WTC11 (cell line): ENCODE measurements at regions not wholly inside any gene's neighbourhood (a gene's known extent, or its start where the extent isn't known, plus 50 kb on each side); places are given as distances from the start of the nearest gene placed in this dataset.

ENCODE experiments used
- ATAC-seq: fragments of 200-7000 bp; cut with Tn5 transposase; 2 replicates; pipeline ENCODE4 v1.10.0; 2021; ENCODE audit warnings: mild to moderate bottlenecking, moderate library complexity
- CTCF ChIA-PET: fragments of 300-600 bp; sonication (Branson Sonifier 250); formaldehyde crosslinking; loops from one replicate; lab custom pipeline; 2021; ENCODE audit warnings: antibody characterized with exemption; lab: Charles Lee
- POLR2A ChIA-PET: fragments of 350-600 bp; sonication (Branson Sonifier 250); formaldehyde crosslinking; loops from one replicate; lab custom pipeline; 2021; ENCODE audit warnings: antibody characterized with exemption; lab: Charles Lee
- DNase-seq: peaks from one replicate; pipeline ENCODE4 v3.0.0; 2021; ENCODE audit warnings: low spot score
- H3K27ac Mint-ChIP-seq: 2 replicates; pipeline ENCODE4 v1.8.0; 2021; ENCODE audit warnings: mixed read lengths
- H3K27me3 Mint-ChIP-seq: 2 replicates; pipeline ENCODE4 v1.8.0; 2021; ENCODE audit warnings: low read depth, mild to moderate bottlenecking, moderate library complexity, mixed read lengths
- H3K36me3 Mint-ChIP-seq: 2 replicates; pipeline ENCODE4 v1.8.0; 2021; ENCODE audit warnings: mixed read lengths
- H3K4me1 Mint-ChIP-seq: 2 replicates; pipeline ENCODE4 v1.8.0; 2022; ENCODE audit warnings: mixed read lengths
- H3K4me3 Mint-ChIP-seq: 2 replicates; pipeline ENCODE4 v1.8.0; 2021; ENCODE audit warnings: mild to moderate bottlenecking, moderate library complexity, mixed read lengths
- H3K9me3 Mint-ChIP-seq: 2 replicates; pipeline ENCODE4 v1.8.0; 2021; ENCODE audit warnings: mixed read lengths
- ATF1 ChIP-seq: sonication (generic); formaldehyde crosslinking; IDR thresholded peaks from 2 replicates; pipeline ENCODE4 v1.8.1; 2023; ENCODE audit warnings: mild to moderate bottlenecking, moderate library complexity, missing genetic modification reagents
- CBFB ChIP-seq: sonication (generic); formaldehyde crosslinking; IDR thresholded peaks from 2 replicates; pipeline ENCODE4 v1.8.1; 2022; ENCODE audit warnings: mild to moderate bottlenecking, low read depth, missing genetic modification reagents
- CDX4 ChIP-seq: fragments of 250-450 bp; sonication (Bioruptor Pico); IDR thresholded peaks from 2 replicates; pipeline ENCODE4 v1.9.0; 2021; ENCODE audit warnings: moderate library complexity, mild to moderate bottlenecking, inconsistent platforms, borderline replicate concordance
- CREB1 ChIP-seq: sonication (generic); formaldehyde crosslinking; IDR thresholded peaks from 2 replicates; pipeline ENCODE4 v1.8.0; 2023; ENCODE audit warnings: mild to moderate bottlenecking, missing genetic modification reagents
- E2F1 ChIP-seq: sonication (generic); formaldehyde crosslinking; IDR thresholded peaks from 2 replicates; pipeline ENCODE4 v1.8.0; 2022; ENCODE audit warnings: mild to moderate bottlenecking, missing genetic modification reagents
- ERG ChIP-seq: fragments of 250-450 bp; sonication (Bioruptor Pico); IDR thresholded peaks from 2 replicates; pipeline ENCODE4 v1.8.0; 2021; ENCODE audit warnings: mild to moderate bottlenecking
- GRHL2 ChIP-seq: fragments of 250-450 bp; sonication (Bioruptor Pico); IDR thresholded peaks from 2 replicates; pipeline ENCODE4 v1.8.0; 2022; ENCODE audit warnings: mild to moderate bottlenecking, moderate library complexity; ENCODE audit not compliant: insufficient replicate concordance, severe bottlenecking
- KAT7 ChIP-seq: sonication (generic); formaldehyde crosslinking; IDR thresholded peaks from 2 replicates; pipeline ENCODE4 v1.8.1; 2023; ENCODE audit warnings: missing genetic modification reagents, mild to moderate bottlenecking, borderline replicate concordance
- MYBL2 ChIP-seq: sonication (generic); formaldehyde crosslinking; IDR thresholded peaks from 2 replicates; pipeline ENCODE4 v1.8.1; 2023; ENCODE audit warnings: mild to moderate bottlenecking, moderate library complexity, missing genetic modification reagents
- OVOL2 ChIP-seq: fragments of 250-450 bp; sonication (Bioruptor Pico); IDR thresholded peaks from 2 replicates; pipeline ENCODE4 v1.9.0; 2021; ENCODE audit warnings: mild to moderate bottlenecking, borderline replicate concordance
- PREB ChIP-seq: sonication (generic); formaldehyde crosslinking; IDR thresholded peaks from 2 replicates; pipeline ENCODE4 v1.8.1; 2022; ENCODE audit warnings: mild to moderate bottlenecking, missing genetic modification reagents, moderate library complexity, borderline replicate concordance
- PRRX2 ChIP-seq: fragments of 250-450 bp; sonication (Bioruptor Pico); IDR thresholded peaks from 2 replicates; pipeline ENCODE4 v1.8.0; 2021; ENCODE audit warnings: mild to moderate bottlenecking
- SP1 ChIP-seq: sonication (generic); formaldehyde crosslinking; conservative IDR thresholded peaks from 2 replicates; pipeline ENCODE4 v1.8.1; 2022; ENCODE audit warnings: missing genetic modification reagents
- STAT6 ChIP-seq: sonication (generic); formaldehyde crosslinking; conservative IDR thresholded peaks from 2 replicates; pipeline ENCODE4 v1.8.1; 2023; ENCODE audit warnings: mild to moderate bottlenecking, low read depth, missing genetic modification reagents, moderate library complexity
- TEAD1 ChIP-seq: sonication (generic); formaldehyde crosslinking; IDR thresholded peaks from 2 replicates; pipeline ENCODE4 v1.8.0; 2022; ENCODE audit warnings: mild to moderate bottlenecking, missing genetic modification reagents
- TEAD4 ChIP-seq: sonication (generic); formaldehyde crosslinking; IDR thresholded peaks from 2 replicates; pipeline ENCODE4 v1.8.0; 2022; ENCODE audit warnings: mild to moderate bottlenecking, missing genetic modification reagents
- TP53 ChIP-seq: sonication (generic); formaldehyde crosslinking; IDR thresholded peaks from 2 replicates; pipeline ENCODE4 v1.8.1; 2023; ENCODE audit warnings: mild to moderate bottlenecking, missing genetic modification reagents
- USF2 ChIP-seq: sonication (generic); formaldehyde crosslinking; IDR thresholded peaks from 2 replicates; pipeline ENCODE4 v1.8.1; 2023; ENCODE audit warnings: mild to moderate bottlenecking, missing genetic modification reagents, moderate library complexity
- ZBTB43 ChIP-seq: sonication (generic); formaldehyde crosslinking; IDR thresholded peaks from 2 replicates; pipeline ENCODE4 v1.8.1; 2023; ENCODE audit warnings: mild to moderate bottlenecking, missing genetic modification reagents

DNA sequence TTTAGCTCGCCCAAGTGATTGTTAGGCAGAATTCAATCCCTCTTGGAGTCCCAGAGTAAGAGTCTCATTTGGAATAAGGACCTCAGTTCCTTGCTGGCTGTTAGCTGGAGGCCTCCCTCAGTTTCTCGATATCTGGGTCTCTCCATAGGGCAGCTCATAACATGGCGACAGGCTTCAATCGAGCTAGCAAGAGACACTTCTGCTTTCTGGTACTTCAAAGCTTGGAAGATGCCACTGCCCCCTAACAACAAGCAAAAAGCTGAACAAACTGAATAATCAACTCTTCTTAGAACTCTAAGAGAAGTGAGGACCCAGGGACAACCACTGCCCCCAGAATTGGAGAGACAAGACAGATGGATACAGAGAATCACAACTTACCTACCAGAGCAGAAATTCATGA, 86.2 kb downstream of the TEX35 start:
- ChIA-PET POLR2A (no interaction called here), CTCF (interaction anchor here (0.8 to 2.8 kb wide), 2 partner anchors 11 to 18 kb away, joined by 3 to 13 read pairs; no protein-coding TSS in a partner anchor)
- no peak for DNase-seq
- TF ChIP-seq USF2 (CRISPR knock-in tag) (no peak), E2F1 (CRISPR knock-in tag) (no peak), ATF1 (CRISPR knock-in tag) (no peak), ZBTB43 (CRISPR knock-in tag) (no peak), SP1 (CRISPR knock-in tag) (no peak), TEAD4 (no peak), CBFB (CRISPR knock-in tag) (no peak), PRRX2 (CRISPR knock-in tag) (no peak), STAT6 (CRISPR knock-in tag) (no peak)
- Mint-ChIP-seq H3K27ac (no peak overlapping the region), H3K4me1 (no peaks in the 10 kb centered on the region; the same call in 1 of the 2 replicates), H3K9me3 (no peaks in the 10 kb centered on the region; the same call in 1 of the 2 replicates), H3K36me3 (no peaks in the 10 kb centered on the region), H3K4me3 (no peak overlapping the region), H3K27me3 (no peaks in the 10 kb centered on the region)
- ATAC-seq = no peak

- ChIA-PET POLR2A (no interaction called here), CTCF (no interaction called here)
- H3K9me3 Mint-ChIP-seq = no peaks in the 10 kb centered on the region; the same call in 1 of the 2 replicates
- H3K36me3 Mint-ChIP-seq = no peaks in the 10 kb centered on the region
- H3K4me3 Mint-ChIP-seq = no peak overlapping the region
- TF ChIP-seq MYBL2 (CRISPR knock-in tag) = no peak
- TF ChIP-seq OVOL2 (CRISPR knock-in tag) = no peak
- TF ChIP-seq TEAD4 = no peak
- no peak for TF ChIP-seq USF2 (CRISPR knock-in tag)
- TF ChIP-seq TP53 (CRISPR knock-in tag) = no peak
- no peak for TF ChIP-seq TEAD1 (CRISPR knock-in tag)
- no peak for TF ChIP-seq ERG (CRISPR knock-in tag)
- TF ChIP-seq GRHL2 (CRISPR knock-in tag) = no peak
- TF ChIP-seq CDX4 = no peak
- no peak for TF ChIP-seq PREB (CRISPR knock-in tag)
- no peak for TF ChIP-seq E2F1 (CRISPR knock-in tag)
- no peak for TF ChIP-seq KAT7
- no peak for TF ChIP-seq CREB1
- DNase-seq (no peak), ATAC-seq (no peak)
- no peak overlapping the region for H3K27ac Mint-ChIP-seq
- no peaks in the 10 kb centered on the region; the same call in none of the 2 replicates for H3K4me1 Mint-ChIP-seq
- no peaks in the 10 kb centered on the region for H3K27me3 Mint-ChIP-seq
These were observed 86.8 kb downstream of the TEX35 start for GRCh38 chr1:178599745-178600144.
